ENCODE measurements at regions not wholly inside any gene's neighbourhood (a gene's known extent, or its start where the extent isn't known, plus 50 kb on each side); places are given as distances from the start of the nearest gene placed in this dataset.
"Not testable (repeated sequence)": the region's sequence is repeated elsewhere in the genome, so short reads cannot be mapped to it uniquely, and the experiment has no call there.

GRCh38 chr7:131157530-131158243 is 170.0 kb upstream of the MKLN1 start:
- no peak for TF ChIP-seq CTCF (conservative IDR thresholded peaks at IDR 0.05; ENCODE audit: low read depth, low read length)
- no peak overlapping the region for H3K4me3 ChIP-seq (ENCODE audit: low read length)
- DNase-seq (ENCODE audit: low read depth) = no peak

- DNase-seq (ENCODE audit: low read depth); H3K4me3 ChIP-seq (ENCODE audit: low read length): not testable (repeated sequence)
These were observed 169.4 kb upstream of the MKLN1 start for GRCh38 chr7:131158244-131158636.

GRCh38 chr7:131159961-131160361 is 167.7 kb upstream of the MKLN1 start:
- no peak for TF ChIP-seq CTCF (conservative IDR thresholded peaks at IDR 0.05; ENCODE audit: low read depth, low read length)

GRCh38 chr7:131161103-131161502 is 166.6 kb upstream of the MKLN1 start:
- no peak for DNase-seq (ENCODE audit: low read depth)
- H3K4me3 ChIP-seq (ENCODE audit: low read length) = no peak overlapping the region
- TF ChIP-seq CTCF (conservative IDR thresholded peaks at IDR 0.05; ENCODE audit: low read depth, low read length) = no peak

More at GRCh38 chr7:131159961-131160361, 167.7 kb upstream of the MKLN1 start:
- H3K4me3 ChIP-seq (ENCODE audit: low read length) = no peak overlapping the region
- DNase-seq (ENCODE audit: low read depth) = no peak

GRCh38 chr7:131164025-131164925 is 163.4 kb upstream of the MKLN1 start:
- no peak for DNase-seq (ENCODE audit: low read depth)
- TF ChIP-seq CTCF (conservative IDR thresholded peaks at IDR 0.05; ENCODE audit: low read depth, low read length) = no peak
- H3K4me3 ChIP-seq (ENCODE audit: low read length) = no peak overlapping the region

GRCh38 chr7:131166066-131166465 is 161.6 kb upstream of the MKLN1 start:
- H3K4me3 ChIP-seq (ENCODE audit: low read length) = no peak overlapping the region
- TF ChIP-seq CTCF (conservative IDR thresholded peaks at IDR 0.05; ENCODE audit: low read depth, low read length) = no peak
- no peak for DNase-seq (ENCODE audit: low read depth)

GRCh38 chr7:131170440-131171271 is 157.0 kb upstream of the MKLN1 start:
- DNase-seq (ENCODE audit: low read depth) = no peak
- TF ChIP-seq CTCF (conservative IDR thresholded peaks at IDR 0.05; ENCODE audit: low read depth, low read length) = no peak
- H3K4me3 ChIP-seq (ENCODE audit: low read length) = no peak overlapping the region
